ENCODE measurements at regions not wholly inside any gene's neighbourhood (a gene's known extent, or its start where the extent isn't known, plus 50 kb on each side); places are given as distances from the start of the nearest gene placed in this dataset.

- ChIA-PET POLR2A (interaction anchor here (0.7 to 0.9 kb wide), 3 partner anchors 13 to 32 kb away, joined by 3 read pairs; no protein-coding TSS in a partner anchor), CTCF (interaction anchor here (1.0 to 1.5 kb wide), 7 partner anchors 9 to 32 kb away, joined by 3 to 8 read pairs (median 4); no protein-coding TSS in a partner anchor)
- DNase-seq (ENCODE audit: extremely low spot score) = peak; percentile 44
- no peak for TF ChIP-seq HDGF (IDR thresholded peaks at IDR 0.05; ENCODE audit: borderline replicate concordance)
- no peak for TF ChIP-seq L3MBTL2 (conservative IDR thresholded peaks at IDR 0.05)
- peak; percentile 87 for TF ChIP-seq ZNF384 (IDR thresholded peaks at IDR 0.05)
- no peak for TF ChIP-seq ELF4 (IDR thresholded peaks at IDR 0.05)
- TF ChIP-seq LEF1 (IDR thresholded peaks at IDR 0.05; ENCODE audit: borderline replicate concordance) = no peak
- no peak for TF ChIP-seq SP1 (IDR thresholded peaks at IDR 0.05)
- TF ChIP-seq PKNOX1 (IDR thresholded peaks at IDR 0.05) = no peak
Observed at GRCh38 chr15:66883284-66883911, 181.4 kb downstream of the SMAD6 start.

- no peak for DNase-seq (ENCODE audit: extremely low spot score)
- TF ChIP-seq ARNT (IDR thresholded peaks at IDR 0.05) (no peak), FOXM1 (IDR thresholded peaks at IDR 0.05; ENCODE audit: borderline replicate concordance) (no peak), ZNF384 (IDR thresholded peaks at IDR 0.05) (no peak), SUZ12 (IDR thresholded peaks at IDR 0.05) (no peak), SP1 (IDR thresholded peaks at IDR 0.05) (no peak), NFRKB (IDR thresholded peaks at IDR 0.05) (no peak)
- ChIA-PET POLR2A (interaction anchor here (0.9 kb wide), 1 partner anchor 13 kb away, joined by 3 read pairs; no protein-coding TSS in a partner anchor), CTCF (interaction anchor here (1.0 to 1.5 kb wide), 7 partner anchors 8 to 33 kb away, joined by 3 to 8 read pairs (median 4); no protein-coding TSS in a partner anchor)
Observed at GRCh38 chr15:66884115-66884622, 181.2 kb upstream of the SMAD3 start.

- ChIA-PET CTCF (interaction anchor here (1.2 to 1.5 kb wide), 2 partner anchors 22 to 33 kb away, joined by 3 read pairs; no protein-coding TSS in a partner anchor), POLR2A (no interaction called here)
- no peak for DNase-seq (ENCODE audit: extremely low spot score)
- TF ChIP-seq TARDBP (IDR thresholded peaks at IDR 0.05) (no peak), CTBP1 (IDR thresholded peaks at IDR 0.05; ENCODE audit: borderline replicate concordance) (no peak), HDGF (IDR thresholded peaks at IDR 0.05; ENCODE audit: borderline replicate concordance) (no peak), ELF4 (IDR thresholded peaks at IDR 0.05) (no peak), L3MBTL2 (conservative IDR thresholded peaks at IDR 0.05) (no peak), SP1 (IDR thresholded peaks at IDR 0.05) (no peak), BHLHE40 (IDR thresholded peaks at IDR 0.05; ENCODE audit: borderline replicate concordance) (no peak), ZNF384 (IDR thresholded peaks at IDR 0.05) (no peak), FOXM1 (IDR thresholded peaks at IDR 0.05; ENCODE audit: borderline replicate concordance) (no peak), LEF1 (IDR thresholded peaks at IDR 0.05; ENCODE audit: borderline replicate concordance) (no peak), ARNT (IDR thresholded peaks at IDR 0.05) (no peak), SUZ12 (IDR thresholded peaks at IDR 0.05) (no peak), FOXK2 (IDR thresholded peaks at IDR 0.05) (no peak), NFRKB (IDR thresholded peaks at IDR 0.05) (no peak), FOXA1 (IDR thresholded peaks at IDR 0.05) (no peak), PKNOX1 (IDR thresholded peaks at IDR 0.05) (no peak)
Observed at GRCh38 chr15:66884661-66885237, 180.7 kb upstream of the SMAD3 start.

GRCh38 chr15:66885281-66885915, 180.0 kb upstream of the SMAD3 start:
- CTCF ChIA-PET = interaction anchor here (0.6 to 1.5 kb wide), 3 partner anchors 18 to 80 kb away, joined by 3 to 5 read pairs (median 3); no protein-coding TSS in a partner anchor
- no peak for DNase-seq (ENCODE audit: extremely low spot score)
- POLR2A ChIA-PET = no interaction called here
- TF ChIP-seq CTBP1 (IDR thresholded peaks at IDR 0.05; ENCODE audit: borderline replicate concordance) (no peak), LEF1 (IDR thresholded peaks at IDR 0.05; ENCODE audit: borderline replicate concordance) (no peak), L3MBTL2 (conservative IDR thresholded peaks at IDR 0.05) (no peak), HDGF (IDR thresholded peaks at IDR 0.05; ENCODE audit: borderline replicate concordance) (no peak), ELF4 (IDR thresholded peaks at IDR 0.05) (no peak), TARDBP (IDR thresholded peaks at IDR 0.05) (no peak)

GRCh38 chr15:66886241-66886675, 179.1 kb upstream of the SMAD3 start:
- ChIA-PET POLR2A (no interaction called here), CTCF (interaction anchor here (1.5 kb wide), 1 partner anchor 17 kb away, joined by 3 read pairs; no protein-coding TSS in a partner anchor)
- DNase-seq (ENCODE audit: extremely low spot score) = peak; percentile 75
- TF ChIP-seq LEF1 (IDR thresholded peaks at IDR 0.05; ENCODE audit: borderline replicate concordance) = no peak; the same call in 1 of the 2 replicates
- TF ChIP-seq NFRKB (IDR thresholded peaks at IDR 0.05) = no peak
- TF ChIP-seq TARDBP (IDR thresholded peaks at IDR 0.05) = no peak; the same call in 1 of the 2 replicates
- TF ChIP-seq BHLHE40 (IDR thresholded peaks at IDR 0.05; ENCODE audit: borderline replicate concordance) = no peak
- no peak for TF ChIP-seq HDGF (IDR thresholded peaks at IDR 0.05; ENCODE audit: borderline replicate concordance)
- no peak for TF ChIP-seq SUZ12 (IDR thresholded peaks at IDR 0.05)
- TF ChIP-seq ARNT (IDR thresholded peaks at IDR 0.05) = no peak
- no peak for TF ChIP-seq FOXM1 (IDR thresholded peaks at IDR 0.05; ENCODE audit: borderline replicate concordance)
- no peak for TF ChIP-seq ZNF384 (IDR thresholded peaks at IDR 0.05)
- TF ChIP-seq PKNOX1 (IDR thresholded peaks at IDR 0.05) = peak; percentile 95
- TF ChIP-seq ELF4 (IDR thresholded peaks at IDR 0.05) = no peak
- TF ChIP-seq L3MBTL2 (conservative IDR thresholded peaks at IDR 0.05) = peak; percentile 77
- TF ChIP-seq SP1 (IDR thresholded peaks at IDR 0.05) = no peak
- TF ChIP-seq FOXA1 (IDR thresholded peaks at IDR 0.05) = no peak
- TF ChIP-seq FOXK2 (IDR thresholded peaks at IDR 0.05) = no peak
- peak; percentile 97 for TF ChIP-seq CTBP1 (IDR thresholded peaks at IDR 0.05; ENCODE audit: borderline replicate concordance)
